Tibial nerve (tissue), 4 donors: ENCODE measurements at regions not wholly inside any gene's neighbourhood (a gene's known extent, or its start where the extent isn't known, plus 50 kb on each side); places are given as distances from the start of the nearest gene placed in this dataset.

Source experiments
- DNase-seq, 2 donors: peaks; one replicate each; pipeline ENCODE4 v3.0.0-alpha.2; 2019; ENCODE audit warnings: low spot score in 2 of 2
- H3K27ac ChIP-seq, 4 donors: fragments of 200-600 bp; sonication (generic) in 3 of 4; one replicate each; pipeline ENCODE4 v1.5.1; 2017 to 2019; ENCODE audit warnings: mild to moderate bottlenecking in 1 of 4
- H3K27me3 ChIP-seq, 2 donors: fragments of 200-600 bp; sonication (generic) in 1 of 2; one replicate each; pipeline versions ENCODE4 v1.5.1 to v1.6.0; 2017 to 2019
- H3K36me3 ChIP-seq, 3 donors: fragments of 200-600 bp; sonication (generic); one replicate each; pipeline ENCODE4 v1.5.1; 2018 to 2019
- H3K4me1 ChIP-seq, 4 donors: fragments of 200-600 bp; sonication (generic) in 3 of 4; one replicate each; pipeline ENCODE4 v1.5.1; 2017 to 2019
- H3K4me3 ChIP-seq, 4 donors: fragments of 200-600 bp; sonication (generic) in 3 of 4; one replicate each; pipeline ENCODE4 v1.5.1; 2017 to 2019; ENCODE audit warnings: mild to moderate bottlenecking in 1 of 4, moderate library complexity in 1 of 4
- H3K9me3 ChIP-seq, 4 donors: fragments of 200-600 bp; sonication (generic) in 3 of 4; one replicate each; pipeline ENCODE4 v1.5.1; 2017 to 2019
- EP300 ChIP-seq, 2 donors: sonication (generic); formaldehyde crosslinking; IDR thresholded peaks; one replicate each; pipeline ENCODE4 v1.6.1; 2017; ENCODE audit warnings: antibody characterized with exemption in 2 of 2, mild to moderate bottlenecking in 1 of 2
- POLR2A ChIP-seq, 2 donors: fragments of 450-650 bp; IDR thresholded peaks; one replicate each; pipeline ENCODE4 v1.6.1; 2017; ENCODE audit warnings: antibody characterized with exemption in 2 of 2, mild to moderate bottlenecking in 2 of 2, moderate library complexity in 2 of 2
- WGBS, 2 donors: methylation state at CpG; one replicate each; pipeline ENCODE4 v1.1.5; 2018; 5-methylcytosine and 5-hydroxymethylcytosine counted together
- TF ChIP-seq, protein P1 (sequence below), 5 experiments: fragments of 200-600 bp in 3 of 5; fragments of 450-650 bp in 2 of 5; sonication (generic) in 3 of 5; IDR thresholded peaks; one replicate each; pipeline ENCODE4 v1.5.1; 2016 to 2019; ENCODE audit warnings: antibody characterized with exemption in 5 of 5, mild to moderate bottlenecking in 3 of 5, moderate library complexity in 2 of 5

DNA sequence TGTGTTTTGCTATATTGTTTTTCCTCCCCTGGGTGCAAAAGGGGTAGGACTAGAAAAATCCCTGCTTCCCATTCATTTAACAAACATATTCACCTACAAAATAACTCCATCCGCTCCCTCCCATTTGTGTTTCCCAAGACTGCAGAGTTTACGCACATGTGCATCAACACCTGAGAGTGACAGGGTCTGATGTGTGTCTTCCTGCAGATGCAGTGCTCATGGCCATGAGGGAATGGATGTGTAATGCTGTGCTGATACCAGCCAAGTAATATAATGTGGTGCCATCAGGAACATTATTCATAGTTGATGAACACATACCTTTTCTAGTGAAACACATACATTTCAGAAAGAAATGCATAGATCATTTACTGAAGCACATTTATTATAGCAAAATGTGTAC, 83.2 kb downstream of the CXXC4 start:
- H3K9me3 ChIP-seq, result no peaks in the 10 kb centered on the region
- no peaks in the 10 kb centered on the region for H3K36me3 ChIP-seq
- H3K27me3 ChIP-seq, result no peaks in the 10 kb centered on the region
- no peaks in the 10 kb centered on the region for H3K4me1 ChIP-seq
- DNase-seq, result no peak
- H3K4me3 ChIP-seq, result no peak overlapping the region
- no peak for TF ChIP-seq POLR2A (IDR thresholded peaks at IDR 0.05)
- TF ChIP-seq, protein P1, sequence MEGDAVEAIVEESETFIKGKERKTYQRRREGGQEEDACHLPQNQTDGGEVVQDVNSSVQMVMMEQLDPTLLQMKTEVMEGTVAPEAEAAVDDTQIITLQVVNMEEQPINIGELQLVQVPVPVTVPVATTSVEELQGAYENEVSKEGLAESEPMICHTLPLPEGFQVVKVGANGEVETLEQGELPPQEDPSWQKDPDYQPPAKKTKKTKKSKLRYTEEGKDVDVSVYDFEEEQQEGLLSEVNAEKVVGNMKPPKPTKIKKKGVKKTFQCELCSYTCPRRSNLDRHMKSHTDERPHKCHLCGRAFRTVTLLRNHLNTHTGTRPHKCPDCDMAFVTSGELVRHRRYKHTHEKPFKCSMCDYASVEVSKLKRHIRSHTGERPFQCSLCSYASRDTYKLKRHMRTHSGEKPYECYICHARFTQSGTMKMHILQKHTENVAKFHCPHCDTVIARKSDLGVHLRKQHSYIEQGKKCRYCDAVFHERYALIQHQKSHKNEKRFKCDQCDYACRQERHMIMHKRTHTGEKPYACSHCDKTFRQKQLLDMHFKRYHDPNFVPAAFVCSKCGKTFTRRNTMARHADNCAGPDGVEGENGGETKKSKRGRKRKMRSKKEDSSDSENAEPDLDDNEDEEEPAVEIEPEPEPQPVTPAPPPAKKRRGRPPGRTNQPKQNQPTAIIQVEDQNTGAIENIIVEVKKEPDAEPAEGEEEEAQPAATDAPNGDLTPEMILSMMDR (IDR thresholded peaks at IDR 0.05), result no peak
- TF ChIP-seq EP300 (IDR thresholded peaks at IDR 0.05), result no peak
- WGBS, 2 donors, result 93 to 98% methylated on average over 2 of the region's 2 CpGs
- H3K27ac ChIP-seq, result no peak overlapping the region

DNA sequence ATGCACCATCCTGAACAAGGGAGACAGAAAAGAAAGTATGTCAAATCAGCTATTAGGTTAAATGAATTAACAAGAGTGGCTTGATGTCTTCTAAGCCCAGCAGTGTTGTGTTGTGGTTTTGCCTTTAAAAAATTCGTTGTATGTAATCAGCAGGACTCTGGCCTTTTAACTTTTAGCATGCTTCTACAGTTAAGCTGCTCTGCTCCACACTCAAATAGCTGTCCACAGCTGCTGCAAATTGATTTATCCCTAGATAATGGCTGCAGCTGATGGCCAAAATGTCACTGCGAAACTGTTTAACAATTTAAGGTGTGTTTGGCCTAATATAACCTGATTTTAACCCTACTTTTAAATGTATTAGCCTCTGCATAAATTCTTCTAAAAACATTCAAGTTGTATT, 85.8 kb downstream of the CXXC4 start:
- H3K36me3 ChIP-seq, result no peaks in the 10 kb centered on the region
- no peak for DNase-seq
- H3K27me3 ChIP-seq, result no peaks in the 10 kb centered on the region
- no peak overlapping the region for H3K4me3 ChIP-seq
- H3K4me1 ChIP-seq, result no peaks in the 10 kb centered on the region
- WGBS, 2 donors, result 41 to 55% methylated on average over 2 of the region's 2 CpGs
- no peaks in the 10 kb centered on the region for H3K9me3 ChIP-seq
- no peak overlapping the region for H3K27ac ChIP-seq
- TF ChIP-seq POLR2A (IDR thresholded peaks at IDR 0.05) (no peak), EP300 (IDR thresholded peaks at IDR 0.05) (no peak)
- TF ChIP-seq, protein P1 (IDR thresholded peaks at IDR 0.05), result no peak

DNA sequence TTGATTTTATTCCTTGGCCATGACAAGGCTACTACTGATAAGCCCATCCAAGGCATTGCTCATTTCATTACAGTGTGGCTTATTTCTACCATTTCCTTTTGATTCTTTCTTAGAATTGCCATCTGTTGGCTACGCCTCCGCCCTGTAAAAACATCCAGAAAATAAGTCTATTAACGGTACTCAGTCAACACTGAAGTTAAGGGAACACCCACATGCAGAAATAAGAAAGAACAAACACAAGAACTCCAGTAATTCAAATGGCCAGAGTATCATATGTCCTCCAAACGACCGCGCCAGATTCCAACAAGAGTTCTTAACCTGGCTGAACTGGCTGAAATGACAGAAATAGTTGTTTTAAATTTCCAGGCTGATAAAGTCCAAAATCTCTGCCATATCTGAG, 90.3 kb downstream of the CXXC4 start:
- Histone ChIP-seq H3K9me3 (peaks cover 0 to 11% (median 0%) of the 10 kb centered on the region in 4 donors), H3K27me3 (no peaks in the 10 kb centered on the region), H3K4me1 (no peaks in the 10 kb centered on the region), H3K27ac (no peak overlapping the region), H3K4me3 (no peak overlapping the region), H3K36me3 (no peaks in the 10 kb centered on the region)
- no peak for TF ChIP-seq POLR2A (IDR thresholded peaks at IDR 0.05)
- no peak for DNase-seq
- 56 to 59% methylated on average over 6 of the region's 6 CpGs for WGBS, 2 donors

DNA sequence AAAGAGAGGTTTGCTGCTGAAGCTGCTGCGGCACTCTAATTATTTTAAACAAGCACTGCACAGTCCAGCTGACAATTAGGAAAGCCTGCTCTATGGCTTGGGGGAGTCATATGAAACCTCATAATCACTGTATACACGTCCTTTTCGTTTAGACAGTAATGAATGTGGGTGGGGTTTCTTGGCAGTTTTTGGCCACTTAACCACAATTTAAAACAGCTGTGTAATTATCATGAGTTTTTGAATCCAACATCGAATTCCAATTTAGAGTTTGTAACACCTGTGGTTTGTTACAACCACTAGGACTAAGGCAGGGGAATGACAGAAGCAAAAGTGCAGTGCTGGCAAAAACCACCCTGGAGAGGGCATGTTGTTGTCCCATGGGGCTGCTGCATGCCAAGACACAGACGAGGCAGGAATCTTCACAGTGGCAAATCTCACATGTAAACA, 99.5 kb downstream of the CXXC4 start:
- Histone ChIP-seq H3K36me3 (no peaks in the 10 kb centered on the region), H3K4me3 (no peak overlapping the region), H3K27ac (no peak overlapping the region), H3K4me1 (peaks cover 0 to 14% (median 0%) of the 10 kb centered on the region in 4 donors), H3K9me3 (no peaks in the 10 kb centered on the region), H3K27me3 (no peaks in the 10 kb centered on the region)
- TF ChIP-seq EP300 (IDR thresholded peaks at IDR 0.05) (no peak), POLR2A (IDR thresholded peaks at IDR 0.05) (no peak)
- TF ChIP-seq, protein P1 (IDR thresholded peaks at IDR 0.05), result no peak
- DNase-seq, result no peak
- WGBS, 2 donors, result 28 to 39% methylated on average over 5 of the region's 5 CpGs

DNA sequence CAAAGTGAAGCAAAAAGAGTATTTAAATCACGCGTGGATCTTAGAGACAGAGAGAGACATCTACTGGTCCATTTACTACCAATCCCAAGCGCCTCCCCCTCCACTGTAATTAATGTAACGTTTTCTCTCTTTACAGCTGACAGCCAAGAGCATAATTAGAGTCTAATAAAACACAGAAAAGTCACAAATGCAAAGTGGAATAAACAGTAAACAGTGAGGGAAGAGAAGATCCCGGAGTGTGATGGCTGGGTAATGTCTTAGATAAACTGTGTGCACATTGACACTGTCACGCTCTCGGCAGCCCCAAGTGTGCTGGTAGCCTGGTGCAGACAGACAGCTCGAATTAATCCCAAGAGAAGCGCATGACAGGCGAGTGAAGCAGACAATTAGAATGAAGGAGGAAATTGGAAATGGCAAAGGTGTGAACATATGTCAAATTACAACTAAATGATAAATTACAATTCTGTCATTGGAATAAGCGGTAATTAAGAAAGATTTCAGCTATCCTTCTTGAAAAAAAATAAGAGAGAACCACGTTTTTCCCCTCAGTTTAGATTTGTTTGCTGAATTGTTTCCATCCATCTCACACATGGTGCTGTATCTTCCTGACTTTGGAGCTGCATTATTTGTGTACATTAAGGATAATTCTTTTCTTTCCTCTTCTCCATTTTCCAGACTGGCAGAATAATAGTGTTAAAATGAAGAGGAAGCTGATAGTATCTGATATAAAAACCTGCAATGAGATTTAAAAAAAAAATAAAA, 100.1 kb downstream of the CXXC4 start:
- Histone ChIP-seq H3K27me3 (no peaks in the 10 kb centered on the region), H3K4me3 (no peak overlapping the region), H3K36me3 (no peaks in the 10 kb centered on the region), H3K27ac (no peak overlapping the region), H3K4me1 (peaks cover 0 to 14% (median 0%) of the 10 kb centered on the region in 4 donors), H3K9me3 (no peaks in the 10 kb centered on the region)
- TF ChIP-seq POLR2A (IDR thresholded peaks at IDR 0.05), result no peak
- DNase-seq, result no peak
- 23 to 28% methylated on average over 12 of the region's 12 CpGs for WGBS, 2 donors

DNA sequence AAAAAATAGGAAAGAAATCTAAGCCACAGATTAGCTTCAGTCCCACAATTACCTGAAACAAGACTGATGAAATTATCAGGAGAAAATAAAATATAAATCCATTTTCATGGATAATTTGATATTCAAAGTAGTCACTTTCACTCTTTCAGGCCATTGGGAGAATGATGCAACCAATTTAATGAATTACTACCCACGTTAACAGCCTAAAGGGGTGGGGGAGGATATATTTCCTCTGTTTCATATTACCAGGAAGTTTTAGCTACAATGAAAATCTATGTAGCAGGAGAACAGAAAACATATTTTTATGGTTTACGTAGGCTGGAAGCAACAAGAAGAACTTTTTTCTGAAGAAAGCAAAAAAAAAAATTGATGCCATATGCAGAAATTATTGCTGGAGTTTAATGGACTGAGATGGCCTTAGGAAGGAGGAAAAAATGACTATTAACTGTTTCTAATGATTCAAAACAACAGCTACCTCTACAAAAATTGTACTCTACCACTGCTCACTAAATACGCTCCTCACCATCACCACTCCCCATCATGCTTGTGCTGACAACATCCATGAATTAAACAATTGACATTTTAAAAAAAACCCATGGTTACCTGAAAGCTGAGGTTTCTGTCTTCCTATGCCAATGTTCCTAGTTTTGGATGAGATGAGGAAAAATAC, 100.9 kb downstream of the CXXC4 start:
- no peak overlapping the region for H3K4me3 ChIP-seq
- DNase-seq, result no peak
- H3K9me3 ChIP-seq, result no peaks in the 10 kb centered on the region
- WGBS, 2 donors, result 36 to 39% methylated on average over 3 of the region's 3 CpGs
- H3K27me3 ChIP-seq, result no peaks in the 10 kb centered on the region
- peaks cover 0 to 14% (median 0%) of the 10 kb centered on the region in 4 donors for H3K4me1 ChIP-seq
- H3K27ac ChIP-seq, result no peak overlapping the region
- no peaks in the 10 kb centered on the region for H3K36me3 ChIP-seq
- TF ChIP-seq, protein P1 (IDR thresholded peaks at IDR 0.05), result no peak
